ENCODE measurements at regions not wholly inside any gene's neighbourhood (a gene's known extent, or its start where the extent isn't known, plus 50 kb on each side); places are given as distances from the start of the nearest gene placed in this dataset.

DNA sequence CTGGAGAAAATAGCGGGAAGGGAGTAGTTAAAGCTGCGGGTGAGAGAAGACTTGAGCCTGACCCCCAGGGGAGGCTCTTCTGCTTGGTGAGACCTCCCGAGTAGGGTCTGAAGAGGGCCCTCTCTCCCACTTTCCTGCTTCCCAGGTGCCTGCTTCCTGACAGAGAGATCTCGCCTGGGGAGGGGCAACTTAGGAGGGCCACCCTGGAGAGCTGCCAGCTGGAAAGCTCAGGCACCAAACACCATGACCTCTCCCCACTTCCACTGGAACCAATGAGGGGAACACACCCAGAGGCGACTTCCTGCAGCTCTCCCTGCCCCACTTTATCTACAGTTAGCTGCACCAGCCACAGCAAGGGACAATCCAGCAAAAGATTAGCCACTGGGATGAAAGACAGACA, 208.0 kb downstream of the TBXT start:
- intact Hi-C loops (cut with micrococcal nuclease; ENCODE audit: unreplicated experiment): loop anchor here (5.0 kb wide), 1 partner anchor 1107 kb away; no protein-coding TSS in a partner anchor
- no peak overlapping the region for H3K27ac ChIP-seq (ENCODE audit: low read depth, low read length, poor library complexity, severe bottlenecking)
- no peaks in the 10 kb centered on the region for H3K4me1 ChIP-seq (ENCODE audit: insufficient read depth, low read length, poor library complexity, severe bottlenecking)
- CTCF ChIA-PET: no interaction called here
- H3K9me3 ChIP-seq (ENCODE audit: low read depth, low read length, poor library complexity, severe bottlenecking): no peaks in the 10 kb centered on the region
- DNase-seq (ENCODE audit: low spot score): no peak
- H3K36me3 ChIP-seq (ENCODE audit: insufficient read depth, low read length, poor library complexity, severe bottlenecking): no peaks in the 10 kb centered on the region
- H3K27me3 ChIP-seq (replicated peaks; ENCODE audit: insufficient read depth, low read depth, low read length, poor library complexity): no peaks in the 10 kb centered on the region
- POLR2A ChIA-PET (ENCODE audit: low non-redundant PET): no interaction called here
- H3K4me3 ChIP-seq (ENCODE audit: low read depth, low read length, poor library complexity, severe bottlenecking): no peak overlapping the region
- BruUV-seq (replicated peaks): no TSS peak
- TF ChIP-seq, protein P1, sequence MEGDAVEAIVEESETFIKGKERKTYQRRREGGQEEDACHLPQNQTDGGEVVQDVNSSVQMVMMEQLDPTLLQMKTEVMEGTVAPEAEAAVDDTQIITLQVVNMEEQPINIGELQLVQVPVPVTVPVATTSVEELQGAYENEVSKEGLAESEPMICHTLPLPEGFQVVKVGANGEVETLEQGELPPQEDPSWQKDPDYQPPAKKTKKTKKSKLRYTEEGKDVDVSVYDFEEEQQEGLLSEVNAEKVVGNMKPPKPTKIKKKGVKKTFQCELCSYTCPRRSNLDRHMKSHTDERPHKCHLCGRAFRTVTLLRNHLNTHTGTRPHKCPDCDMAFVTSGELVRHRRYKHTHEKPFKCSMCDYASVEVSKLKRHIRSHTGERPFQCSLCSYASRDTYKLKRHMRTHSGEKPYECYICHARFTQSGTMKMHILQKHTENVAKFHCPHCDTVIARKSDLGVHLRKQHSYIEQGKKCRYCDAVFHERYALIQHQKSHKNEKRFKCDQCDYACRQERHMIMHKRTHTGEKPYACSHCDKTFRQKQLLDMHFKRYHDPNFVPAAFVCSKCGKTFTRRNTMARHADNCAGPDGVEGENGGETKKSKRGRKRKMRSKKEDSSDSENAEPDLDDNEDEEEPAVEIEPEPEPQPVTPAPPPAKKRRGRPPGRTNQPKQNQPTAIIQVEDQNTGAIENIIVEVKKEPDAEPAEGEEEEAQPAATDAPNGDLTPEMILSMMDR (conservative IDR thresholded peaks at IDR 0.05; ENCODE audit: low read depth, low read length): no peak
- TF ChIP-seq EZH2 (IDR thresholded peaks at IDR 0.05; ENCODE audit: borderline replicate concordance, low read depth, low read length, poor library complexity, severe bottlenecking): no peak

DNA sequence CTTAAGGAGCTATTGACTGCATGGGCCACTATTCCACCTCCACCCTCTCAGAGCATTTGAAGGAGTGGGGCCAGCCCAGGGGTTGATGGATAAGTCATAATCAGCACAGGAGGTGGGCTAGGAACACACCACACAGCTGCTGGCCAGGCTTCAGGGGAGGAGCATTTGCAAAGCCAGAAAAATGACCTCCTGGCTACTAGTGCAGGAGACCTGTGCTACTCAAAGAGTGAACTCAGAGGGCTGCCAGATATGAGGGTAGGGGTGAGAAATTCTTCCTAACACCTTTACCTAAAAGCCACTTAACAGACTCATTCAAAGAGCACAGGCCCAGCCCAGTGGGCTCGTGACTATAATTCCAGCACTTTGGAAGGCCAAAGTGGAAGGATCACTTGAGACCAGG, 210.8 kb downstream of the TBXT start:
- no peaks in the 10 kb centered on the region for H3K27me3 ChIP-seq (replicated peaks; ENCODE audit: insufficient read depth, low read depth, low read length, poor library complexity)
- H3K9me3 ChIP-seq (ENCODE audit: low read depth, low read length, poor library complexity, severe bottlenecking): no peaks in the 10 kb centered on the region
- no peaks in the 10 kb centered on the region for H3K4me1 ChIP-seq (ENCODE audit: insufficient read depth, low read length, poor library complexity, severe bottlenecking)
- H3K36me3 ChIP-seq (ENCODE audit: insufficient read depth, low read length, poor library complexity, severe bottlenecking): no peaks in the 10 kb centered on the region
- no peak overlapping the region for H3K27ac ChIP-seq (ENCODE audit: low read depth, low read length, poor library complexity, severe bottlenecking)
- CTCF ChIA-PET: no interaction called here
- DNase-seq (ENCODE audit: low spot score): no peak
- POLR2A ChIA-PET (ENCODE audit: low non-redundant PET): no interaction called here
- intact Hi-C loops (cut with micrococcal nuclease; ENCODE audit: unreplicated experiment): no loop called here
- no peak for TF ChIP-seq EZH2 (IDR thresholded peaks at IDR 0.05; ENCODE audit: borderline replicate concordance, low read depth, low read length, poor library complexity, severe bottlenecking)
- TF ChIP-seq, protein P1 (conservative IDR thresholded peaks at IDR 0.05; ENCODE audit: low read depth, low read length): no peak
- no peak overlapping the region for H3K4me3 ChIP-seq (ENCODE audit: low read depth, low read length, poor library complexity, severe bottlenecking)
- no TSS peak for BruUV-seq (replicated peaks)

DNA sequence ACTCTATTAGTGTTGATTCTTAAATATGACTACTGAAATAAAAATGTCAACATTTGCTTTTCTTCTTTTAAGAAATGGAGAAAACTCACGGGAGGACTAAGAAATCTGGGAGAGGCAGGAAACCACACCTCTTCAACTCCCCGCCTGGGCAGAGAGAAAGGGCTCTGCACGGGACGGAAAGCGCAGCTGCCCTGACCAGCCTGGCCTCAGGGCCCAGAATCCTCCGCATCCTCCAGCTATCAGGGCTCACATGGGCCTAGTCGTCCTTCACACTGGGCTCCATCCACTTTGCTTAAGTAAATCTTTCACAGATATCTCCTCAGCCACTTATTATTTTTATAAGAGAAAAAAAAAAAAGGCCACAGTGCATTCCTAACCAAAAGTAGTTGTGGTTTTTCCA, 215.1 kb downstream of the TBXT start:
- Histone ChIP-seq H3K4me1 (ENCODE audit: insufficient read depth, low read length, poor library complexity, severe bottlenecking) (no peaks in the 10 kb centered on the region), H3K36me3 (ENCODE audit: insufficient read depth, low read length, poor library complexity, severe bottlenecking) (no peaks in the 10 kb centered on the region), H3K9me3 (ENCODE audit: low read depth, low read length, poor library complexity, severe bottlenecking) (no peaks in the 10 kb centered on the region), H3K4me3 (ENCODE audit: low read depth, low read length, poor library complexity, severe bottlenecking) (no peak overlapping the region), H3K27me3 (replicated peaks; ENCODE audit: insufficient read depth, low read depth, low read length, poor library complexity) (no peaks in the 10 kb centered on the region), H3K27ac (ENCODE audit: low read depth, low read length, poor library complexity, severe bottlenecking) (no peak overlapping the region)
- no peak for TF ChIP-seq EZH2 (IDR thresholded peaks at IDR 0.05; ENCODE audit: borderline replicate concordance, low read depth, low read length, poor library complexity, severe bottlenecking)
- TF ChIP-seq, protein P1 (conservative IDR thresholded peaks at IDR 0.05; ENCODE audit: low read depth, low read length): no peak
- ChIA-PET POLR2A (ENCODE audit: low non-redundant PET) (no interaction called here), CTCF (no interaction called here)
- BruUV-seq (replicated peaks): no TSS peak
- DNase-seq (ENCODE audit: low spot score): no peak
- intact Hi-C loops (cut with micrococcal nuclease; ENCODE audit: unreplicated experiment): no loop called here

Measured in A673 (cell line).